CD14-positive monocyte (primary cell): ENCODE measurements at regions not wholly inside any gene's neighbourhood (a gene's known extent, or its start where the extent isn't known, plus 50 kb on each side); places are given as distances from the start of the nearest gene placed in this dataset.

Experiments used
- DNase-seq, 3 donors: peaks; one replicate each; pipeline ENCODE4 v3.0.0-alpha.2; 2011 to 2022
- H2AFZ ChIP-seq: 2 replicates; pipeline ENCODE4 v1.6.0; 2012; ENCODE audit warnings: mild to moderate bottlenecking, low read depth, low read length, inconsistent platforms; ENCODE audit not compliant: insufficient read depth, poor library complexity, severe bottlenecking
- H3K27ac ChIP-seq, 2 donors: 1 replicate in 1 of 2; 2 replicates in 1 of 2; pipeline ENCODE4 v1.5.1; 2012 to 2013; ENCODE audit warnings: low read length in 2 of 2, control low read depth in 1 of 2, inconsistent platforms in 1 of 2, low read depth in 1 of 2, mild to moderate bottlenecking in 1 of 2
- H3K27me3 ChIP-seq, 2 donors: one replicate each; pipeline versions ENCODE4 v1.6.0 to v1.6.1; 2011 to 2013; ENCODE audit warnings: low read length in 2 of 2; ENCODE audit not compliant: control insufficient read depth in 2 of 2, insufficient read depth in 2 of 2
- H3K36me3 ChIP-seq, 2 donors: replicated peaks in 1 of 2; 1 replicate in 1 of 2; 2 replicates in 1 of 2; pipeline versions ENCODE4 v1.5.1 to v1.6.1; 2012 to 2013; ENCODE audit warnings: low read length in 2 of 2, control low read depth in 1 of 2, inconsistent platforms in 1 of 2, mild to moderate bottlenecking in 1 of 2; ENCODE audit not compliant: insufficient read depth in 2 of 2, control insufficient read depth in 1 of 2
- H3K4me1 ChIP-seq, 2 donors: 1 replicate in 1 of 2; 2 replicates in 1 of 2; pipeline versions ENCODE4 v1.5.1 to v1.6.1; 2012 to 2013; ENCODE audit warnings: low read length in 2 of 2, control low read depth in 1 of 2, inconsistent platforms in 1 of 2, mild to moderate bottlenecking in 1 of 2, moderate library complexity in 1 of 2; ENCODE audit not compliant: insufficient read depth in 2 of 2, control insufficient read depth in 1 of 2
- H3K4me2 ChIP-seq: replicated peaks from 2 replicates; pipeline ENCODE3; 2012; ENCODE audit warnings: low read length, moderate library complexity, mild to moderate bottlenecking; ENCODE audit not compliant: poor library complexity, severe bottlenecking; ENCODE audit errors: extremely low read depth
- H3K4me3 ChIP-seq, 3 experiments: fragments of 200-600 bp in 1 of 3; sonication (generic) in 1 of 3; replicated peaks in 1 of 3; 1 replicate in 2 of 3; 2 replicates in 1 of 3; pipeline ENCODE4 v1.5.1; 2011 to 2013; ENCODE audit warnings: low read length in 3 of 3, mild to moderate bottlenecking in 3 of 3, control low read depth in 2 of 3, low read depth in 2 of 3, inconsistent platforms in 1 of 3, moderate library complexity in 1 of 3
- H3K79me2 ChIP-seq: 2 replicates; pipeline ENCODE4 v1.6.0; 2012; ENCODE audit warnings: mild to moderate bottlenecking, control low read depth, inconsistent platforms, low read length, moderate library complexity; ENCODE audit not compliant: insufficient read depth
- H3K9ac ChIP-seq: 2 replicates; pipeline ENCODE4 v1.6.0; 2017; ENCODE audit warnings: low read length, mild to moderate bottlenecking; ENCODE audit not compliant: insufficient read depth, poor library complexity, severe bottlenecking
- H3K9me3 ChIP-seq, 2 donors: replicated peaks in 1 of 2; 1 replicate in 1 of 2; 2 replicates in 1 of 2; pipeline versions ENCODE4 v1.5.1 to v1.6.1; 2012 to 2013; ENCODE audit warnings: low read length in 2 of 2, control low read depth in 1 of 2; ENCODE audit not compliant: control insufficient read depth in 1 of 2, insufficient read depth in 1 of 2
- H4K20me1 ChIP-seq: 2 replicates; pipeline ENCODE4 v1.6.0; 2012; ENCODE audit warnings: mild to moderate bottlenecking, low read length, control low read depth, moderate library complexity; ENCODE audit not compliant: insufficient read depth
- H3K27ac Mint-ChIP-seq, 7 donors: one replicate each; pipeline ENCODE4 v1.8.0; 2020; ENCODE audit warnings: mild to moderate bottlenecking in 7 of 7, mixed read lengths in 7 of 7, moderate library complexity in 6 of 7, inconsistent platforms in 2 of 7
- H3K27me3 Mint-ChIP-seq, 3 donors: one replicate each; pipeline ENCODE4 v1.8.0; 2021 to 2022; ENCODE audit warnings: low read depth in 3 of 3, mild to moderate bottlenecking in 3 of 3, mixed read lengths in 3 of 3, moderate library complexity in 3 of 3, inconsistent platforms in 1 of 3
- H3K36me3 Mint-ChIP-seq, 2 donors: one replicate each; pipeline ENCODE4 v1.8.0; 2020; ENCODE audit warnings: mixed read lengths in 2 of 2, inconsistent platforms in 1 of 2, mild to moderate bottlenecking in 1 of 2
- H3K4me1 Mint-ChIP-seq: one replicate; pipeline ENCODE4 v1.8.0; 2020; ENCODE audit warnings: mild to moderate bottlenecking, mixed read lengths
- H3K4me3 Mint-ChIP-seq, 2 donors: one replicate each; pipeline ENCODE4 v1.8.0; 2020; ENCODE audit warnings: mild to moderate bottlenecking in 2 of 2, mixed read lengths in 2 of 2, moderate library complexity in 1 of 2
- H3K9me3 Mint-ChIP-seq, 7 donors: one replicate each; pipeline ENCODE4 v1.8.0; 2020 to 2022; ENCODE audit warnings: mixed read lengths in 7 of 7, mild to moderate bottlenecking in 6 of 7, moderate library complexity in 6 of 7, inconsistent platforms in 2 of 7
- CTCF ChIP-seq: fragments of 200-600 bp; IDR thresholded peaks from one replicate; pipeline ENCODE4 v1.8.0; 2022; ENCODE audit warnings: antibody characterized with exemption, mild to moderate bottlenecking
- WGBS: methylation state at CpG from one replicate; pipeline ENCODE4 v1.1.5; 2013; ENCODE audit warnings: missing lambda C conversion rate; ENCODE audit not compliant: insufficient coverage; 5-methylcytosine and 5-hydroxymethylcytosine counted together
- intact Hi-C, 2 donors: fragments of 100-400 bp; cut with micrococcal nuclease; formaldehyde crosslinking; loops; one replicate each; pipeline versions ENCODE4 v1.15.0 to v1.15.1; 2023

GRCh38 chr13:68759617-68760016 is 1348.0 kb upstream of the ATXN8OS start:
- H3K27ac Mint-ChIP-seq, result no peak overlapping the region
- no peak overlapping the region for H2AFZ ChIP-seq
- no peaks in the 10 kb centered on the region for H3K27me3 ChIP-seq
- peaks cover 3 to 7% of the 10 kb centered on the region in 2 donors for H3K9me3 ChIP-seq
- H3K36me3 Mint-ChIP-seq, result no peaks in the 10 kb centered on the region
- no CpG with 5 or more reads among the region's 2 CpGs for WGBS
- no peaks in the 10 kb centered on the region for H3K4me1 Mint-ChIP-seq
- H4K20me1 ChIP-seq, result no peaks in the 10 kb centered on the region
- no peak overlapping the region for H3K4me3 Mint-ChIP-seq
- no peaks in the 10 kb centered on the region for H3K27me3 Mint-ChIP-seq
- no peaks in the 10 kb centered on the region for H3K4me1 ChIP-seq
- intact Hi-C loops, result no loop called here
- no peak overlapping the region for H3K9ac ChIP-seq
- H3K9me3 Mint-ChIP-seq, result peaks cover 0 to 8% (median 3%) of the 10 kb centered on the region in 7 donors
- no peak for DNase-seq
- no peak for TF ChIP-seq CTCF
- H3K36me3 ChIP-seq, result no peaks in the 10 kb centered on the region
- H3K4me3 ChIP-seq, result no peak overlapping the region
- H3K79me2 ChIP-seq, result no peaks in the 10 kb centered on the region
- no peak overlapping the region for H3K27ac ChIP-seq
- no peak overlapping the region for H3K4me2 ChIP-seq

- no peak for TF ChIP-seq CTCF
- Histone ChIP-seq H3K4me1 (no peaks in the 10 kb centered on the region), H3K9me3 (peaks cover 0 to 4% of the 10 kb centered on the region in 2 donors), H3K27me3 (no peaks in the 10 kb centered on the region), H3K36me3 (no peaks in the 10 kb centered on the region), H3K27ac (no peak overlapping the region), H3K79me2 (no peaks in the 10 kb centered on the region), H2AFZ (no peak overlapping the region), H3K9ac (no peak overlapping the region), H4K20me1 (no peaks in the 10 kb centered on the region), H3K4me3 (no peak overlapping the region), H3K4me2 (no peak overlapping the region)
- DNase-seq, result no peak
- H3K27me3 Mint-ChIP-seq, result no peaks in the 10 kb centered on the region
- H3K27ac Mint-ChIP-seq, result no peak overlapping the region
- H3K36me3 Mint-ChIP-seq, result no peaks in the 10 kb centered on the region
- peaks cover 0 to 5% (median 0%) of the 10 kb centered on the region in 7 donors for H3K9me3 Mint-ChIP-seq
- no peak overlapping the region for H3K4me3 Mint-ChIP-seq
- H3K4me1 Mint-ChIP-seq, result no peaks in the 10 kb centered on the region
- intact Hi-C loops, result no loop called here
These were observed 1357.8 kb upstream of the ATXN8OS start for GRCh38 chr13:68749796-68750195.
